ENCODE measurements at regions not wholly inside any gene's neighbourhood (a gene's known extent, or its start where the extent isn't known, plus 50 kb on each side); places are given as distances from the start of the nearest gene placed in this dataset.
"Not testable (repeated sequence)": the region's sequence is repeated elsewhere in the genome, so short reads cannot be mapped to it uniquely, and the experiment has no call there.

DNA sequence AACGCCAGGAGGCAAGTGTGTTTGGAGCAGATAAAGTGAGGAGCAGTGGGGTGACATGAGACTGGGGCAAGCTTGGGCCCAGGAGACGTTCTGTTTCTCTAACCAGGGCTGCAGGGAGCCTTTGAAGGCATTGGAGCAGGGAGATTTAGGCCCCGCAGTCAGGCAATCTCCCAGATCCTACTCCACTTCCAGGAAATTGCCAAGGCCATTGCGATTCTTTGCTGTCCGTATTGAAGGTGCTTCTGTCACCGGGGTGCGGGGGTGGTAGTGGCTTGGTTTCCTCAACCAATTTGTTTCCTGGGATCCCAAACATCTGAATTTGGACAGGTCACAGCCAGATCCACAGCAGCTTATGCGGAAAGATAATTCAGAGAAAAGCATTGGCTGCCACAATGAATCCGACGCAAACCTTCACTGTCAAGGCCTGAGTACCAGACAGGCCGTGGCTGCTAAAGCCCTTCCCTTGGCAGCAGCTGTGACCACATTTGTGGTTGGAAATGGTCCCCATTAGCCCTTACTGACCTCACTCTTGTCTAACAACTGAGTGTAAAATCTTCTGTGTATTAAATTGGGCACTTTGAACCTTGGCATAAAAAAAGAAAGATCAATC lies 385.6 kb downstream of the PTPRU start:
- no peak for DNase-seq (ENCODE audit: low read depth)
- no peaks in the 10 kb centered on the region for H3K27me3 ChIP-seq (ENCODE audit: control insufficient read depth, insufficient read depth, low read length)
- TF ChIP-seq, protein P1, sequence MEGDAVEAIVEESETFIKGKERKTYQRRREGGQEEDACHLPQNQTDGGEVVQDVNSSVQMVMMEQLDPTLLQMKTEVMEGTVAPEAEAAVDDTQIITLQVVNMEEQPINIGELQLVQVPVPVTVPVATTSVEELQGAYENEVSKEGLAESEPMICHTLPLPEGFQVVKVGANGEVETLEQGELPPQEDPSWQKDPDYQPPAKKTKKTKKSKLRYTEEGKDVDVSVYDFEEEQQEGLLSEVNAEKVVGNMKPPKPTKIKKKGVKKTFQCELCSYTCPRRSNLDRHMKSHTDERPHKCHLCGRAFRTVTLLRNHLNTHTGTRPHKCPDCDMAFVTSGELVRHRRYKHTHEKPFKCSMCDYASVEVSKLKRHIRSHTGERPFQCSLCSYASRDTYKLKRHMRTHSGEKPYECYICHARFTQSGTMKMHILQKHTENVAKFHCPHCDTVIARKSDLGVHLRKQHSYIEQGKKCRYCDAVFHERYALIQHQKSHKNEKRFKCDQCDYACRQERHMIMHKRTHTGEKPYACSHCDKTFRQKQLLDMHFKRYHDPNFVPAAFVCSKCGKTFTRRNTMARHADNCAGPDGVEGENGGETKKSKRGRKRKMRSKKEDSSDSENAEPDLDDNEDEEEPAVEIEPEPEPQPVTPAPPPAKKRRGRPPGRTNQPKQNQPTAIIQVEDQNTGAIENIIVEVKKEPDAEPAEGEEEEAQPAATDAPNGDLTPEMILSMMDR (IDR thresholded peaks at IDR 0.05; ENCODE audit: insufficient read depth, low read length, poor library complexity, severe bottlenecking) = no peak
- H3K36me3 ChIP-seq (ENCODE audit: control insufficient read depth, insufficient read depth, low read length) = no peaks in the 10 kb centered on the region
- no peak overlapping the region for H3K4me3 ChIP-seq (ENCODE audit: low read depth, low read length)

DNA sequence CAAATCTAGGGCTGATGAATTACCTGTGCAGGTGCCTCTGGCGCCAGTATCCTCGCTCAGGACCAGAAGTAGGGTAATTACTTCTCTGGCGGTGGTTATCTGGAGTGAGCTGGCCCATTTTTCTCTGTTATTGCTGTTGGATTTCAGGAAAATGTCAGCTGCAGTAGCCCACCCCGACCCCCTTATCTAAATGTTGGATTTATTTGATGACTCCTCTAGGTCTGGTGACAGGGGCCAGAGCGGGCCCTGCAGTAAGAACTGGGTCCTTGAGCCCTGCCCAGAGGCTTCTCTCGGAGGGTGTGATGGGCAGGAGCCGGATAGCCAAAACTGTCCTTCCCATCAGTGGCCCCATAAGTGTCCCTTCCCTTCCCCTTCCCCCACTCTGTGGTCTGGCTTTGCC lies 384.3 kb downstream of the PTPRU start:
- TF ChIP-seq, protein P1 (IDR thresholded peaks at IDR 0.05; ENCODE audit: insufficient read depth, low read length, poor library complexity, severe bottlenecking) = no peak
- Histone ChIP-seq H3K36me3 (ENCODE audit: control insufficient read depth, insufficient read depth, low read length) (no peaks in the 10 kb centered on the region), H3K27me3 (ENCODE audit: control insufficient read depth, insufficient read depth, low read length) (no peaks in the 10 kb centered on the region), H3K4me3 (ENCODE audit: low read depth, low read length) (no peak overlapping the region)
- no peak for DNase-seq (ENCODE audit: low read depth)

DNA sequence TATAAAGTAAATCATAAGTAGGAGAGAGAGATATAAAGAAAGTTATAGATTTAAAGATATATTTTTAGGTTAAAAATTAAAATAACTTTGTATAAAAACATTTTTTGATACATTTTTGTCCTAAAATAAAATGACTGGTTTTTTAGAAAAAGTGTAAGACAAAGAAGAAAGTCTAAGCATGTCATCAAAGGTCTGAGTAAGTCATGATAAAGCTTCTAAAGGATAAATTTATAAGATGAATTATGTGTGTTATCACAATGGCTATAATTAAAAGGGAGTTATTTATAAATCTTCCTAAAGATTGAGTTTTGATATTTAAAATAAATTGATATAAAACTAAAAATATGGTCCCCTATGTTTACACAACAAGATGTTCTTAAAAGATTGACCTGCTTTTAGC lies 370.9 kb downstream of the PTPRU start:
- Histone ChIP-seq H3K27me3 (ENCODE audit: control insufficient read depth, insufficient read depth, low read length) (no peaks in the 10 kb centered on the region), H3K36me3 (ENCODE audit: control insufficient read depth, insufficient read depth, low read length) (no peaks in the 10 kb centered on the region), H3K4me3 (ENCODE audit: low read depth, low read length) (no peak overlapping the region)
- DNase-seq (ENCODE audit: low read depth) = no peak
- TF ChIP-seq, protein P1 (IDR thresholded peaks at IDR 0.05; ENCODE audit: insufficient read depth, low read length, poor library complexity, severe bottlenecking) = no peak

DNA sequence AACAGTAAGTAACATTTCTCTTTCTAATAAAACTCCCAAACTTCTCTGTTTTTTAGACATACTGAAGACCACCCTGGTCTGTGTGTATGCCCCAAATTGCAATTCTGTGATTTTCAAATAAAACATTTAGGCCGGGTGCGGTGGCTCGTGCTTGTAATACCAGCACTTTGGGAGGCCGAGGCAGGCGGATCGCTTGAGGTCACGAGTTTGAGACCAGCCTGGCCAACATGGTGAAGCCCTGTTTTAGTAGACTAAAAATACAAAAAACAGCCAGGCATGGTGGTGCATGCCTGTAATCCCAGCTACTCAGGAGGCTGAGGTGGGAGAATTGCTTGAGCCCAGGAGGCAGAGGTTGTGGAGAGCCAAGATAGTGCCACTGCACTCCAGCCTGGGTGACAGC lies 368.5 kb downstream of the PTPRU start:
- DNase-seq (ENCODE audit: low read depth); H3K36me3 ChIP-seq (ENCODE audit: control insufficient read depth, insufficient read depth, low read length); H3K4me3 ChIP-seq (ENCODE audit: low read depth, low read length); H3K27me3 ChIP-seq (ENCODE audit: control insufficient read depth, insufficient read depth, low read length): not testable (repeated sequence)

DNA sequence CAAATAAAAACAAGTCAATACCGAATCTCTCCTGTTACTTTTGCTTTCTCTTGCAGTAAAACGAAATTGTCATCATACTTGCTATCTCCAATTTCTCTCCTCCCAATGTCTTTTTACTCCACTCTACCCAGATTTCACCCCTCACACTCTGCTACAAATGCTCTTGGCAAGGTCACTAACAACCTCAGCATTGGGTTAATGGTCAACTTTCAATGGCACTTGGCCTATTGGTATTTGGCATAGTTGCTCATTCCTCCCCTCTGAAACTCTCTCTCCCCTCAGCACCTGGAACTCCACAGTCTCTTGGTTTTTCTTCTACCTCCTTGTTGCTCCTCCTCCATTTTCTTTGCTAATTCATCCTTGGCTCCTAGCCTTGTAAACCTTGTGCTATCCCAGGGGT lies 367.3 kb downstream of the PTPRU start:
- DNase-seq (ENCODE audit: low read depth) = no peak
- H3K4me3 ChIP-seq (ENCODE audit: low read depth, low read length) = no peak overlapping the region
- TF ChIP-seq, protein P1 (IDR thresholded peaks at IDR 0.05; ENCODE audit: insufficient read depth, low read length, poor library complexity, severe bottlenecking) = no peak
- H3K36me3 ChIP-seq (ENCODE audit: control insufficient read depth, insufficient read depth, low read length) = no peaks in the 10 kb centered on the region
- no peaks in the 10 kb centered on the region for H3K27me3 ChIP-seq (ENCODE audit: control insufficient read depth, insufficient read depth, low read length)

DNA sequence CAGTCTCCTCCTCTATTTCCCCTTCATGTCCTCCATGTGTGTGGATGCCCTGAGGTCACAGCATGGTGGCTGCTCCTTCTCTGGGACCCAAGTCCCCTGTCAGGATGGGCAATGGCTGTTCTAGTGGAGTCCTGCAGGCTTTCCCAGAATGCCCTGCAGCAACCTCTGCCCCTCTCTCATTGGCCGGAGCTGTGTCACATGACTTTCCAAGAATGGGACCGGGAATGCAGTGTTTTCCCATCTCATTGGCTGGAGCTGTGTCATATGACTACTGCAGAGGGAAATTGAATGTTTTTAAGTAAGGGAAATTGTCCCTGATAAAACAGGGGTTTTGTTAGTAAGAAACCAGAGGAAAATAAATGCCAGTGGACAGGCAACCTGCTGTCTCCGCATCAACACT lies 365.9 kb downstream of the PTPRU start:
- no peak for DNase-seq (ENCODE audit: low read depth)
- H3K4me3 ChIP-seq (ENCODE audit: low read depth, low read length) = no peak overlapping the region
- no peaks in the 10 kb centered on the region for H3K27me3 ChIP-seq (ENCODE audit: control insufficient read depth, insufficient read depth, low read length)
- no peaks in the 10 kb centered on the region for H3K36me3 ChIP-seq (ENCODE audit: control insufficient read depth, insufficient read depth, low read length)
- TF ChIP-seq, protein P1 (IDR thresholded peaks at IDR 0.05; ENCODE audit: insufficient read depth, low read length, poor library complexity, severe bottlenecking) = no peak

Data from kidney epithelial cell (primary cell).